Smooth muscle cell (in vitro differentiated cells): ENCODE measurements at regions not wholly inside any gene's neighbourhood (a gene's known extent, or its start where the extent isn't known, plus 50 kb on each side); places are given as distances from the start of the nearest gene placed in this dataset.

Experiments used
- DNase-seq: peaks from one replicate; lab custom pipeline; 2025; ENCODE audit not compliant: unreplicated experiment; lab: John Stamatoyannopoulos, UW
- H2AFZ ChIP-seq: fragments of 200-600 bp; sonication (generic); 2 replicates; pipeline ENCODE4 v1.6.0; 2016; ENCODE audit warnings: antibody characterized with exemption, low read depth, mild to moderate bottlenecking
- H3F3A ChIP-seq: fragments of 200-600 bp; sonication (generic); 2 replicates; pipeline ENCODE4 v1.6.0; 2017; ENCODE audit warnings: antibody characterized with exemption, low read depth
- H3K27ac ChIP-seq: fragments of 200-600 bp; sonication (generic); 2 replicates; pipeline ENCODE4 v1.5.1; 2016; ENCODE audit warnings: low read depth, mild to moderate bottlenecking
- H3K27me3 ChIP-seq: fragments of 200-600 bp; sonication (generic); 2 replicates; pipeline ENCODE4 v1.6.1; 2016; ENCODE audit warnings: low read depth, mild to moderate bottlenecking
- H3K36me3 ChIP-seq: fragments of 200-600 bp; sonication (generic); 2 replicates; pipeline ENCODE4 v1.5.1; 2016; ENCODE audit warnings: low read depth
- H3K4me1 ChIP-seq: fragments of 200-600 bp; sonication (generic); 2 replicates; pipeline ENCODE4 v1.5.1; 2016; ENCODE audit warnings: low read depth
- H3K4me2 ChIP-seq: fragments of 200-600 bp; sonication (generic); 2 replicates; pipeline ENCODE4 v1.6.0; 2016; ENCODE audit warnings: mild to moderate bottlenecking
- H3K4me3 ChIP-seq: fragments of 200-600 bp; sonication (generic); 2 replicates; pipeline ENCODE4 v1.5.1; 2016; ENCODE audit warnings: mild to moderate bottlenecking
- H3K79me2 ChIP-seq: fragments of 200-600 bp; sonication (generic); 2 replicates; pipeline ENCODE4 v1.6.0; 2016; ENCODE audit warnings: low read depth, mild to moderate bottlenecking
- H3K9ac ChIP-seq: fragments of 200-600 bp; sonication (generic); 2 replicates; pipeline ENCODE4 v1.6.0; 2016; ENCODE audit warnings: low read depth
- H3K9me3 ChIP-seq: fragments of 200-600 bp; sonication (generic); replicated peaks from 2 replicates; pipeline ENCODE4 v1.5.1; 2016; ENCODE audit warnings: low read depth
- H4K20me1 ChIP-seq: fragments of 200-600 bp; sonication (generic); 2 replicates; pipeline ENCODE4 v1.6.0; 2016; ENCODE audit warnings: low read depth
- WGBS: methylation state at CpG from one replicate; pipeline ENCODE4 v1.1.7; 2016; ENCODE audit warnings: low lambda C conversion rate; 5-methylcytosine and 5-hydroxymethylcytosine counted together
- TF ChIP-seq, protein P1 (sequence below): fragments of 200-600 bp; sonication (generic); IDR thresholded peaks from 2 replicates; pipeline ENCODE4 v1.5.1; 2017; ENCODE audit warnings: borderline replicate concordance, mild to moderate bottlenecking, antibody characterized with exemption; ENCODE audit not compliant: insufficient read depth, poor library complexity, severe bottlenecking

DNA sequence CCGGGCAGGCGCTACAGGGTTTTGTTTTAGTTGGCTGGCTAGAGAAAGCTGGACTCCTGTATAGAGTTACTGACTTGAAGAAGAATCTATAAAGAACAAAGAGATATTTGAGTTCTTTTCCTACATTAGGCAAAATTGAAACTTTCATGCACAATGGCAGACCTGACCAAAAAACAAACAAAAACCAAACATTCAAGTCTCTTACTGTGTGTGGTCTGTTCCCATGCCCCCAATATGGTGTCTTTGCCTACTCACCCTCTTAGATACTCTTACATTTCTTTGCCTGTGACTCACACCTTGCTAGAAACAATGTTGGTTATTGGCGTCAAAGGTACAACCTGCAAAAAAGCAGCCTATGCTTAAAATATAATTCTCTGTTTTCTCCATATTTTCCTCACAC lies 109.5 kb upstream of the TMC3 start:
- Histone ChIP-seq H3K9ac (no peak overlapping the region), H3K27me3 (no peaks in the 10 kb centered on the region), H3K4me2 (no peak overlapping the region), H3K79me2 (no peaks in the 10 kb centered on the region), H2AFZ (no peak overlapping the region), H3F3A (no peaks in the 10 kb centered on the region), H3K27ac (no peak overlapping the region), H4K20me1 (no peaks in the 10 kb centered on the region), H3K9me3 (no peaks in the 10 kb centered on the region), H3K4me3 (no peak overlapping the region), H3K4me1 (no peaks in the 10 kb centered on the region), H3K36me3 (no peaks in the 10 kb centered on the region)
- TF ChIP-seq, protein P1, sequence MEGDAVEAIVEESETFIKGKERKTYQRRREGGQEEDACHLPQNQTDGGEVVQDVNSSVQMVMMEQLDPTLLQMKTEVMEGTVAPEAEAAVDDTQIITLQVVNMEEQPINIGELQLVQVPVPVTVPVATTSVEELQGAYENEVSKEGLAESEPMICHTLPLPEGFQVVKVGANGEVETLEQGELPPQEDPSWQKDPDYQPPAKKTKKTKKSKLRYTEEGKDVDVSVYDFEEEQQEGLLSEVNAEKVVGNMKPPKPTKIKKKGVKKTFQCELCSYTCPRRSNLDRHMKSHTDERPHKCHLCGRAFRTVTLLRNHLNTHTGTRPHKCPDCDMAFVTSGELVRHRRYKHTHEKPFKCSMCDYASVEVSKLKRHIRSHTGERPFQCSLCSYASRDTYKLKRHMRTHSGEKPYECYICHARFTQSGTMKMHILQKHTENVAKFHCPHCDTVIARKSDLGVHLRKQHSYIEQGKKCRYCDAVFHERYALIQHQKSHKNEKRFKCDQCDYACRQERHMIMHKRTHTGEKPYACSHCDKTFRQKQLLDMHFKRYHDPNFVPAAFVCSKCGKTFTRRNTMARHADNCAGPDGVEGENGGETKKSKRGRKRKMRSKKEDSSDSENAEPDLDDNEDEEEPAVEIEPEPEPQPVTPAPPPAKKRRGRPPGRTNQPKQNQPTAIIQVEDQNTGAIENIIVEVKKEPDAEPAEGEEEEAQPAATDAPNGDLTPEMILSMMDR: no peak
- WGBS: 94% methylated on average over 3 of the region's 3 CpGs
- no peak for DNase-seq

DNA sequence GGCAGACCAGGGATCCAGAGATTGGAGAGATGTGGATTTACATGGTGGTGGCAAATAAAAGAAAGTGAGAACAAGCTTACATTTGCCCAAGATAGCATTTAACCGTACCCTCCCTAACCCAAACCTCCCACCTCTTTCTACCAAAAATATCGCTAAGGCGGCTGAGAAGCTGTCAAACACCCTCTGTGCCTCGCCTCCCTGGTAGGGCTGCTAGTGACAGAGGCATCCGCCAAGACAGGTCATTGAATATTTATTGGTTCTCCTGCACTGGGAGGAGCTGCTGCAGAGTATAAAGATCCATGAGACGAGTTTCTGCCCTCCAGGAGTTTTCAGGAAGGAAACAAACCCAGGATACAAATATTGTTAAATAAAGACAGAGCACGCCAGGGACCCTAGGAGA lies 107.3 kb upstream of the TMC3 start:
- no peaks in the 10 kb centered on the region for H3K36me3 ChIP-seq
- H3K27me3 ChIP-seq: no peaks in the 10 kb centered on the region

DNA sequence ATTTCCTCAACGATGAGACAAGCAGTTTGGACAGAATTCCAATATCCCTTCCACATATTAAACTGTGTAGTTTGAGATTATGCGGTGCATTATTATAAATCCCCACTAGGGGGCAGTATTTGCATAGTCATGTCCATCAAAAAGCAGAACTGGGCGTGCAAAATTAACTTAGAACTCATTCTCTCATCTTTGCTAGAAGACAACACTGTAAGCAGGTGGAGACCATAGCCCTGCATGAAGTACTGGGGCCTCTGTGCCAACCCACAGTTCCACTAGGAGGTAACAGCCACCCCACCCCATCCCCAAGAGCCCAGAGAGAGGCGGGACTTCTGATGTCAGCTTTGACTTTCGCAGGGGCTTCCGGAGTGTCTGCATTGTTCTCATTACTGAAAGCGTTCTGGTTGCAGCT lies 106.6 kb upstream of the TMC3 start:
- no peak overlapping the region for H3K9ac ChIP-seq
- no peak overlapping the region for H3K27ac ChIP-seq
- H3K36me3 ChIP-seq: no peaks in the 10 kb centered on the region
- H3K79me2 ChIP-seq: no peaks in the 10 kb centered on the region
- WGBS: 46% methylated on average over 7 of the region's 7 CpGs
- TF ChIP-seq, protein P1: peak; percentile 87
- H3K4me1 ChIP-seq: no peaks in the 10 kb centered on the region
- no peak for DNase-seq
- no peak overlapping the region for H3K4me3 ChIP-seq
- H3K27me3 ChIP-seq: no peaks in the 10 kb centered on the region
- H3F3A ChIP-seq: no peaks in the 10 kb centered on the region
- H4K20me1 ChIP-seq: no peaks in the 10 kb centered on the region
- no peak overlapping the region for H2AFZ ChIP-seq
- H3K9me3 ChIP-seq: no peaks in the 10 kb centered on the region
- H3K4me2 ChIP-seq: no peak overlapping the region

More for the DNA sequence above, 107.3 kb upstream of the TMC3 start:
- TF ChIP-seq, protein P1: no peak
- Histone ChIP-seq H3K79me2 (no peaks in the 10 kb centered on the region), H3K4me1 (no peaks in the 10 kb centered on the region), H3K27ac (no peak overlapping the region), H2AFZ (no peak overlapping the region), H3K4me3 (no peak overlapping the region), H3K4me2 (no peak overlapping the region), H3F3A (no peaks in the 10 kb centered on the region), H4K20me1 (no peaks in the 10 kb centered on the region), H3K9me3 (no peaks in the 10 kb centered on the region), H3K9ac (no peak overlapping the region)
- no peak for DNase-seq
- WGBS: 87% methylated on average over 7 of the region's 7 CpGs

DNA sequence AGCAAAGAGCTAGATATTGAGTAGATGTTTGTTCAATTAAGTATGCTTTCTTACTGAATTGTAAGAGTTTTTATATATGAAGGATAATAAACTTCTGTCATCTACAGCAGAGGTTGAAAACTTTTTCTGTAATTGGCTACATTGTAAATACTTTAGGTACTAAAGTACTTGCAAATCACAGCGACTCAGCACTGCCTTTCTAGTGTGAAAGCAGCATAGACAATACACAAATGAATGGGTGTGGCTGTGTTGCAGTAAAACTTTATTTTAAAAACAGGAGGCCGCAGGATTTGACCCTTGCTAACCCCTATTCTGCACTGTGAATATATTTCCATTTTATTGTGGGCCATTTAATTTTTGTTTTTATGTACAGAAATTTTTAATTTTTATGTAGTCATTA lies 104.3 kb upstream of the TMC3 start:
- H3K4me2 ChIP-seq: no peak overlapping the region
- H4K20me1 ChIP-seq: no peaks in the 10 kb centered on the region
- 73% methylated on average over 2 of the region's 2 CpGs for WGBS
- no peak overlapping the region for H3K4me3 ChIP-seq
- H3K9ac ChIP-seq: no peak overlapping the region
- TF ChIP-seq, protein P1: no peak
- no peak overlapping the region for H3K27ac ChIP-seq
- no peak for DNase-seq
- no peaks in the 10 kb centered on the region for H3K36me3 ChIP-seq
- no peaks in the 10 kb centered on the region for H3F3A ChIP-seq
- no peaks in the 10 kb centered on the region for H3K79me2 ChIP-seq
- no peaks in the 10 kb centered on the region for H3K9me3 ChIP-seq
- no peaks in the 10 kb centered on the region for H3K27me3 ChIP-seq
- H3K4me1 ChIP-seq: no peaks in the 10 kb centered on the region
- no peak overlapping the region for H2AFZ ChIP-seq
